T-helper 2 cell (primary cell): ENCODE measurements at regions not wholly inside any gene's neighbourhood (a gene's known extent, or its start where the extent isn't known, plus 50 kb on each side); places are given as distances from the start of the nearest gene placed in this dataset.
"Not testable (repeated sequence)": the region's sequence is repeated elsewhere in the genome, so short reads cannot be mapped to it uniquely, and the experiment has no call there.

Experiments
- DNase-seq, 5 experiments: peaks; one replicate each; pipeline versions ENCODE4 v3.0.0 to v3.0.0-alpha.2; 2012 to 2022

DNA sequence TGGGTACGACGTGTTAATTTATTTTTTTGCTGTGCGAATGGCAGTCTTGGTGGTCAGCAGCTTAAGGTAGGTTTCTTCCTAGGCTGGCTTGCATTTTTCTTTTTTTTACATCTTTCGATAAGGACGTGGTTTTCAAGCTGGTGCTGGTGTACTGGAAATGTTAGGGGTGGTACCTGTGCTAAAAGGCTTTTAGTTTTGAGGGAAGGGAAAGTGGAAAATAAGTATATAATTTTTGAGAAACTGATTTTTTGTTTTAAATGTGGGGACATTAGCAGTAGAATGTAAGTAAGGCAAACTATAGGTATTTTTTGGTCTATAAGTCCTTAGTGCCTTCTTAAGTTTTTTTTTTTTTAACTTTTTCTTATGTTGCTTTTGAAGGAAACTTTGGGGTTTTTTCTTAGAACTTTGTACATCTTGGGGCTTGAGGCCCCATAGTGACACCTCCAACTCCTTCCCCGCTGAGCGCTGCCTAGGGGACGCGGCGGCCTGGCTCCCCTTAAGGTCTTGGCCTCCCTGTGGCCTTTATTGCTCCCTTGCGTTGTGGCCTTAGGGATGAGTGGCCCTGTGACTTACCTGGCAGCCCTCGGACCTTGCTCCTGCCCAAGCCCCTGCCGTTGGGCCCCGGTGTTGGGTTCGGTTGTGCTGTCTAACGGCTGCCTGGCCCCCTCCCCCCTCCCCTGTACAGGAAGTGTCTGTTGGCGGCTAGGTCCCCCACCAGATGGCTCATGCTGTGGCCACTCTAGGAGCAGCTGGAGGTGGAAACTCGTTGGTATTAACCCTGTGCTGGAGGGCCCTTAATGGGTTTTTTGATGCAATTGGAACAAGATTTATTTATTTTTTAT, 88.0 kb upstream of the RPRML start:
- peak; percentile 20 to 89 (median 68) for DNase-seq

- DNase-seq: no peak
Measured at GRCh38 chr17:47066095-47066494, 87.0 kb upstream of the RPRML start.

DNA sequence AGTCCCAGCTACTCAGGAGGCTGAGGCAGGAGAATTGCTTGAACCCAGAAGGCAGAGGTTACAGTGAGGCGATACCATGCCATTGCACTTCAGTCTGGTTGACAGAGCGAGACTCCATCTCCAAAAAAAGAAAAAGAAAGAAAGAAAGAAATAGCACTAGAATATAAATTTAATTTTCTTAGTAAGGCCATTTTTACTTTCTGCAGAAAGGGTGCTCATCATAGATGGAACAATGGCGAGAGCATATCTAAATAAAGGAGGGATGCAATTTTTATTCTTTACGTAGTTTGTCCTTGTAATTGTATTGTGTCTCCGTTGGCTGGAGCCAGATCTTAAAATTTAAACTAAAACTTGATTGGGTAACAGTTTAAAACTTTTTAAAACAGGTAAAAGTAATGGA, 85.6 kb upstream of the RPRML start:
- no peak for DNase-seq

GRCh38 chr17:47063475-47063874, 84.4 kb upstream of the RPRML start:
- no peak for DNase-seq

DNA sequence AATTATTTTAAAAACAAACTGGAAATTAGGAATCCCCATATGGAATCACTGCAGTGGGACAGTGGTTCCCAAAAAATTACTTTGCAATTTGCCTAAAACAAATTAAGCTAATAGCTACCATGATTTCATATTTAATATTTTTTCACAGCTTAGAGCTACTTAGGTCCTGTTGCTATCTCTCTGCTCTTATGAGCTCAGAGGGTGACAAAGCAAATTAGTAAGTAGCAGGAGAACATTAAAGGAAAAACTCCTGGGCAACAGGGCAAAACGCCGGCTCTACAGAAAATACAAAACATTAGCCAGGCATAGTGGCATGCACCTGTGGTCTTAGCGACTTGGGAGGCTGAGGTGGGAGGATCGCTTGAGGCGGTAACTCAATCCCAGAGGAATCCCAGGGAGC, 83.8 kb upstream of the RPRML start:
- not testable (repeated sequence) for DNase-seq

GRCh38 chr17:47060005-47060404, 81.0 kb upstream of the RPRML start:
- DNase-seq: not testable (repeated sequence)

- DNase-seq: no peak
Measured at GRCh38 chr17:47057830-47058229, 78.8 kb upstream of the RPRML start.

GRCh38 chr17:47057279-47057678, 78.2 kb upstream of the RPRML start:
- DNase-seq: not testable (repeated sequence)

- not testable (repeated sequence) for DNase-seq
Measured at GRCh38 chr17:47056687-47057086, 77.6 kb upstream of the RPRML start.
